EL (cell line): ENCODE measurements at regions not wholly inside any gene's neighbourhood (a gene's known extent, or its start where the extent isn't known, plus 50 kb on each side); places are given as distances from the start of the nearest gene placed in this dataset.
A peak's percentile ranks its signal among the peaks of the same experiment; 100 is the strongest.
"Not testable (repeated sequence)": the region's sequence is repeated elsewhere in the genome, so short reads cannot be mapped to it uniquely, and the experiment has no call there.

ENCODE experiments used
- DNase-seq: peaks from one replicate; pipeline ENCODE4 v3.0.0-alpha.2; 2016

DNA sequence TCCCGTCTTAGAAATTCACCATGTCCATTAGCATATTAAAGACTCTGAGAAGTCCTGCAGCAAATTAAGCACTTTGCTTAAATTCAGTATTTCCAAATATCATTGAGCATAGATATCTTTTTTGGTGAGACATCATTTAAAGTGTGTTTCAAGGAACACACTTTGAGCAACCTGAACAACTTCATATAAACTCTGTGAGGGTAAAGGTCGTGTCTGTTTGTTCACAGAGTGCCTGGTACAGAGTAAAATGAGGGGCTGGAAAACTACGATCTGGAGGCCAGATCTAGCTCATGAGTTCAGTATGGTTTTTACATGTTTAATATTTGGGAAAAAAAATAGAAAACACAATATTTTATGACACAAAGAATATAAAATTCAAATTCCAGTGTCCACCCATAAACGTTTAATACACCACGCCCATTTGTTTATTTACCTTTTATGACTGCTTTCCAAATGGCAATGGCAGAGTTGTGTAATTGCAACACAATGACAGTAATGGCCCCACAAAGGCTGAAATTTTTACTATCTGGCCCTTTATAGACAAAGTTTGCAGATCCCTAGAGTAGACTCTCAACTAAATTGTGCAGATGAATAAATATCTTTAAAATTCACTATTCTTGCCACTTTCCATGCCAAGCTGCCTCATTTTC is 67.4 kb downstream of the SNTN start:
- no peak for DNase-seq

DNA sequence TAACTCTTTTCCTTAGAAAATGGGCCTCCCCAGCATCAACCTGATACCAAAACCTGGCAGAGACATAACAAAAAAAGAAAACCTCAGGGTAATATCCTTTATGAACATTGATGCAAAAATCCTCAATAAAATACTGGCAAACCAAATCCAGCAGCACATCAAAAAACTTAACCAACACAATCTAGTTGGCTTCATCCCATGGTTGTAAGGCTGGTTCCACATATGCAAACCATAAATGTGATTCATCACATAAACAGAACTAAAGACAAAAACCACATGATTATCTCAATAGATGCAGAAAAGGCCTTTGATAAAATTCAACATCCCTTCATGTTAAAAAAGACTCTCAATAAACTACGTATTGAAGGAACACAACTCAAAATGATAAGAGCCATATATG is 68.5 kb downstream of the SNTN start:
- DNase-seq: peak; percentile 53

DNA sequence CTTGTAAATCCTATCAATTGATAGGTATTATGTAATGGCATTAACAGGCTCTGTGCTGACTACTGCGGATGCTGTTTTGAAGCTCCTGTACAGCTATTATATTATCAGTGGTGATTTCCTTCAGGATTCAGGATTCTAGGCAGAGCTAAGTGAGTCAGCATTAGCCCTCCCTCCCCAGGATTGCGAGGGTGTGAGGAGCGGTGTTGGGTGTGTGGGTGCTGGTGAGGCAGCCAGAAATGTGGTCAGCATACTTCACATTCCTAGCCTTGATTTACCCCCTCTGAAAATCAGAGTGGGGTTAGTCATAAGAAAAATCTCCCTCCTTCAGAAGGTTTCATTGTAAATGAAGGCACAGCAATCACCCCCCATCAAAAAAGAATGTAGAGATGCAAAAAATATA is 72.5 kb downstream of the SNTN start:
- peak; percentile 95 for DNase-seq

DNA sequence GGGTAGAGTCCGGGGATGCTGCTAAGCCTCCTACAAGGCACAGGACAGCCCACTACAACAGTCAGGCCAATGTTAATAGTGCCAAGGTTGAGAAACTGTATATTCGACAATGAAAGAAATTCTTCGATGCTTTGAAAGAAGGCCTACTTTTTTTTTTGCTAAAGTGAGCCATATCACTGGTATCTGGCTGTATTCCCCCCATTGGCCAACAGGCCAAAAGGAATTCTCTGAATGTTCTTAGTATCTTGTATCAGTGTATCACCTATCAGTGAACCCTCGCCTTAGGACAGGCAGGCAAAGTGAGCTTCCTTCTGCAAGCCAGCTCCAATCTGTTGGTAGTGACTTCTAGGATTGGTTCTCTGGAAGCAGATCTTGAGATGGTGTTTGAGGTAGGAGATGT is 74.2 kb downstream of the SNTN start:
- no peak for DNase-seq

DNA sequence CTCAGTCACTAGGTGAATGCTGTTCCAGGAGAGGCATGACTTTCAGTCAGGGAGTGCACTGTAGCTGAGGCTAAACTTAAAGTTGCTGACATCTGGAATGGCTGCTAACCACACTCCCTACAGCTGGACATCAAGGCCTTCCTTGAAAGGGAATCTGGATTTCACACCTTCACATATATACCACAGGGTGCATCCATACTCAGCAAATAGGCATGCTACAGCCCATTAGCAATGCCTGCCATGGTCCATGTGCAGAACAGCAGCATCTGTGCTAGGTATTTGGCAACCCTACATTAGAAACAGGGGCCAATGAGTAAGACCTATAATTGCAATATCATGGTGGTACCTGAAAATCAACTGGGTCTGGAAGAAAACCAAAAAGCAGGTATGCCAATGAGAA is 74.8 kb downstream of the SNTN start:
- peak; percentile 5 for DNase-seq

DNA sequence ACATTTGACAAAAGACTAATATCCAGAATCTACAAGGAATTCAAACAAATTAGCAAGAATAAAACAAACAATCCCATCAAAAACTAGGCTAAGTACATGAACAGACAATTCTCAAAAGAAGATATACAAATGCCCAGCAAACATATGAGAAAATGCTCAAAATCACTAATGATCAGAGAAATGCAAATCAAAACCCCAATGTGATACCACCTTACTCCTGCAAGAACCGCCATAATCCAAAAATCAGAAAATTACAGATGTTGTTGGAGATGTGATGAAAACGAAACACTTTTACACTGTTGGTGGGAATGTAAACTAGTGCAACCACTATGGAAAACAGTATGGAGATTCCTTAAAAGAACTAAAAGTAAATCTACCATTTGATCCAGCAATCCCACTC is 79.4 kb downstream of the SNTN start:
- DNase-seq: no peak

DNA sequence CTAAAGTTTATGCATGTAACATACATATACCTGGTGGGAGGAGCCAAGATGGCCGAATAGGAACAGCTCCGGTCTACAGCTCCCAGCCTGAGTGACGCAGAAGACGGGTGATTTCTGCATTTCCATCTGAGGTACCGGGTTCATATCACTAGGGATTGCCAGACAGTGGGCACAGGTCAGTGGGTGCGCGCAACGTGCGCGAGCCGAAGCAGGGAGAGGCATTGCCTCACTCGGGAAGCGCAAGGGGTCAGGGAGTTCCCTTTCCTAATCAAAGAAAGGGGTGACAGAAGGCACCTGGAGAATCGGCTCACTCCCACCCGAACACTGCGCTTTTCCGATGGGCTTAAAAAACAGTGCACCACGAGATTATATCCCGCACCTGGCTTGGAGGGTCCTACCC is 80.8 kb downstream of the SNTN start:
- not testable (repeated sequence) for DNase-seq

DNA sequence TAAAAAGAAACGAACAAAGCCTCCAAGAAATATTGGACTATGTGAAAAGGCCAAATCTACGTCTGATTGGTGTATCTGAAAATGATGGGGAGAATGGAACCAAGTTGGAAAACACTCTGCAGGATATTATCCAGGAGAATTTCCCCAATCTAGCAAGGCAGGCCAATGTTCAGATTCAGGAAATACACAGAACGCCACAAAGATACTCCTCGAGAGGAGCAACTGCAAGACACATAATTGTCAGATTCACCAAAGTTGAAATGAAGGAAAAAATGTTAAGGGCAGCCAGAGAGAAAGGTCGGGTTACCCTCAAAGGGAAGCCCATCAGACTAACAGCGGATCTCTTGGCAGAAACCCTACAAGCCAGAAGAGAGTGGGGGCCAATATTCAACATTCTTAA is 82.2 kb downstream of the SNTN start:
- DNase-seq: not testable (repeated sequence)

DNA sequence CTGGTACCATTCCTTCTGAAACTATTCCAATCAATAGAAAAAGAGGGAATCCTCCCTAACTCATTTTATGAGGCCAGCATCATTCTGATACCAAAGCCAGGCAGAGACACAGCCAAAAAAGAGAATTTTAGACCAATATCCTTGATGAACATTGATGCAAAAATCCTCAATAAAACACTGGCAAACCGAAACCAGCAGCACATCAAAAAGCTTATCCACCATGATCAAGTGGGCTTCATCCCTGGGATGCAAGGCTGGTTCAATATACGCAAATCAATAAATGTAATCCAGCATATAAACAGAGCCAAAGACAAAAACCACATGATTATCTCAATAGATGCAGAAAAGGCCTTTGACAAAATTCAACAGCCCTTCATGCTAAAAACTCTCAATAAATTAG is 82.3 kb upstream of the C3orf49 start:
- not testable (repeated sequence) for DNase-seq

DNA sequence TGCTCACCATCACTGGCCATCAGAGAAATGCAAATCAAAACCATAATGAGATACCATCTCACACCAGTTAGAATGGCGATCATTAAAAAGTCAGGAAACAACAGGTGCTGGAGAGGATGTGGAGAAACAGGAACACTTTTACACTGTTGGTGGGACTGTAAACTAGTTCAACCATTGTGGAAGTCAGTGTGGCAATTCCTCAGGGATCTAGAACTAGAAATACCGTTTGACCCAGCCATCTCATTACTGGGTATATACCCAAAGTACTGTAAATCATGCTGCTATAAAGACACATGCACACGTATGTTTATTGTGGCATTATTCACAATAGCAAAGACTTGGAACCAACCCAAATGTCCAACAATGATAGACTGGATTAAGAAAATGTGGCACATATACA is 80.5 kb upstream of the C3orf49 start:
- DNase-seq: not testable (repeated sequence)

DNA sequence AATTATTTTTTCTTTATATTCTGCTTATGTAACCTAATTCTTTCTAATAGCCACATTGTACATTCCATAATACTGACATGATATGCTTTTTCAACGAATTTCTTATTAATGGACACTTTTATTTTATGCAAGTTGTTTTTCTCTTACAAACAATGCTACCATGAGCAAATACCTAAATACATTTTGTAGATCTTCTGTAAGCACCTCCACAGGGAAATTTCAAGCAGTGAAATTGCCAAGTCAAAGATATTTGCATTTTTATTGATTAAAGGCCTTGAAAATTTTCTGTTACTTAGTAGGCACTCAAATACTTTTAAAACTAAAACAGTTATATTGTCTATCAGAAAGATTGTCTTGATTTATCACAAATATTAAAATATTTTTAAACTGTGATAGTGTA is 79.6 kb upstream of the C3orf49 start:
- DNase-seq: no peak

DNA sequence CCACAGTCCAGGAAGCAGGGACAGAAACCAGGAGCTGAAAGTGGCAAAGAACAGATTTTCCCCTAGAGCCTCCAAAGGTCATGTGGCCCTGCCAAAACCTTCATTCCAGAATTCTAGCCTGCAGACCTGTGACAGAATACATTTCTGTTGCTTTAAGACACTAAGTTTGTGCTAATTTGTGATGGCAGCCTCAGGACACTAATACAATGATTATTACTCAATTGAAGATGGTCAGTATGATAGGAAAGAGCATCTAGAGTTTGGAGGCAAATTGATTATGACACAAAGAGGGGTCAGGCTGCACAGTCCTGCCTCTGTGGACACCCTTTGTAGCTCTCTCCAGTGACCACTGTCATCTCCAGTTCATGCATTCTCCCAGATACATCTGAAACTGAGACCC is 79.0 kb upstream of the C3orf49 start:
- DNase-seq: no peak

DNA sequence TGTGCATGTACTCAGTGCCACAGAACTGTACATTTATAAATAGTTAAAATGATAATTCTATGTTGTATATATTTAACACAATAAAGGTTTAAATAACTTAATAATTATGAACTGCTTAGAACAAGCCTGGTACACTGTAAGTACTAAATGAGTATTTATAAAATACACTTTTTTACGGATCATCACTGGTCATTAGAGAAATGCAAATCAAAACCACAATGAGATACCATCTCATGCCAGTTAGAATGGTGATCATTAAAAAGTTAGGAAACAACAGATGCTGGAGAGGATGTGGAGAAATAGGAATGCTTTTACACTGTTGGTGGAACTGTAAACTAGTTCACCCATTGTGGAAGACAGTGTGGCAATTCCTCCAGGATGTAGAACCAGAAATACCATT is 74.4 kb upstream of the C3orf49 start:
- not testable (repeated sequence) for DNase-seq

DNA sequence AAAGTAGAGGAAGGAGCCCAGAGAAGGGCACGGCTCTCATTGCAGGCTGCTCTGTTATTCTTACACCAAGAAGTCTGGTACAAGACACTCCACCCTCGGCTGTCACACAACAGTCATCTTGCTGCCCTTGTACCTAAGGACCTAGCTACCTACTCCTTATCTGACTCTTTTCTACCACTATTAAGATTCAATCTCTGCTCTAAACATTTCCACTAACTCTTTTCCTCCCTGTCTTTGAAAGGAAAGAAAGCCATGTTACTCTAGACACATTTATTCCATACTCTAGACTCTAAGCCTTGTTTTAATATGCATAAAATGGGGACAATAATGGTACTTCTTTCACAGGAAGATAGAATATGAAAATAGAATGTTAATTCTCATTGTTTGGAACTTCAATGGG is 73.3 kb upstream of the C3orf49 start:
- no peak for DNase-seq

DNA sequence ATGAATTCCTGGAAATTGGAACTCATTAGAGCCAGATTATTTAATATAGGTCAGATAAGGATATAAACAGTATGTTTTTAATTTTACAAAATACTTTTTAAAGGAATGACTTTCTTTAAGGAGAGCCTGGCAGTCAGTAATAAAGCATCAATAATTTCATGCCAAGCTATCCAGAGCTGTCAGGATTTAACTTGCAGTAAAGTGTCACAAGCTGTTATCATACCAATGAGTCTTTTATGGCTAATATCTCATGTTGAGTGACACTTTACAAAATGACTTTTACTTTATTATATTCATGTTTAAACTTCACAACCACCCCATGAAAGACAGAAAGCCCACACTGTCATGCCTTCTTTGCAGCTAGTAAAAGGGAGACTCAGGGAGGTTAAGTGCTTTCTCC is 72.9 kb upstream of the C3orf49 start:
- no peak for DNase-seq

DNA sequence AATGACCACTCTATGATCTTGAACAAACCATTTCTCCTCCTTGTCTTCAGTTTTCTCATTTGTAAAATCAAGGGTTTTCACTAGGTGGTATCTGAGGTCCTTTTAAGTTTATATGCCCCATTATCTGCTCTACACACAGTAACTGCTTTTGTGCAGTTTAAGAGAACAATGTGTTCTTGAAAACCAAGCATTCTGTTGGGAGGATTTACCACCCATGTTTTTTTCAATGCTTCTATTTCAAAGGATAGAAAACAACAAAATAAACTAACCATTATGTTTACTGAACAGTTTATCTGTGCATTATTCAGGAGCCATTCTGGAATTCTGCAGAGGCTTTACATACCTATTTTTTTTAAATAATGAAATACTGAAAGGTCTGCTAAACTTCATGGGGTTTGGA is 67.6 kb upstream of the C3orf49 start:
- DNase-seq: no peak

DNA sequence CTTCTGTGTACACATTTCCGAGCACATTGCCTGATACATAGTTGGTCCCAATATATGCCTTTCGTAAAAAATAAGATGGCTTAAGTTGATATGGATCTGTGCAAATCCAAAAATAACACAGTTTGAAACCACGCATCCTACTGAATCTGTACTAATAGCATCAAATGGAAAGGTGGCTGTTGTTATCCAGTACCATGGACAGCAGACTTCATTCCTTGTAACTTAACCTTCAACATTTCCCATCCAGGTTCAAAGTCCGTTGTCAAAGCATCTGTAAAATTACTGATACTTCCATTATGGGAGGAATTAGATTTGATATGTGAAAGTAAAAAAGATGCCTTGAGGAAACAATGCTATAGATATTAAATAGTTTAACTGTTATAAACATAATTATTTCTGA is 65.5 kb upstream of the C3orf49 start:
- DNase-seq: peak; percentile 15

DNA sequence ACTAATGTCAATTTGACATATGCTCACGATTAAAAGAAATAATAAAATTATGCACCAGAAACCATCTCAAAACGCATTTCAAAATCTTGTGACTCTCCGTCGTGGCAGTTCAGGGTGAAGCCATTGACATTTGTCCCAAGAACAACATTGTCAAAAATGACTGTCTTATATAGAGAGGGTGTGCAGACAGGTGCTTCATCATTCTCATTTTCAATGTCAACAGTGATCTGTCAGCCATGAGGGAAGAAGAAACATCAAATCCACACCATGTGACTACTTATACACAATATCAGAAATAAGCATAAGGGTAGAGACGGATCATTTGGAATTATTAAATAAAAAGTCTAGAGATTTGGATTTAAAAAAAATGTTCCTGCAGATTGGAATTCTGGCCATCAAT is 65.1 kb upstream of the C3orf49 start:
- no peak for DNase-seq

DNA sequence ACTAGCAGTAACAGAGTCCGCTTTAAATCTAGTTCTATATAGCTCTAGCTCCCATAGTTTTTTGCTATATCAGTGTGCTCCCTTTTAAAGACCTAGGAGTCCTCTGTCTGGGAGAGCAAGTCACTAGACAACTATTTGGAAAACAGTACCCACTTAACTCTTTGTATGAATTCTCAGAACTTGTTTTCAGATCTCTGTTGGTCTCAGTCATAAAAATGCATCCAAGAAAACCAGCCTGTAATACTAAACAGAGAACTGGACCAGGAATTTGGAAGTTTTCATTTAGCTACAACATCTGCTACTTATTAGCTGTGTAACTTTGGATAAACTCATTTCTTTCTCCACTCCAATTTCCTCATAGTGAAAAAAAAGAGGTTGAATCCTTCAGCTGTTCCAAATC is 56.9 kb upstream of the C3orf49 start:
- DNase-seq: peak; percentile 10

DNA sequence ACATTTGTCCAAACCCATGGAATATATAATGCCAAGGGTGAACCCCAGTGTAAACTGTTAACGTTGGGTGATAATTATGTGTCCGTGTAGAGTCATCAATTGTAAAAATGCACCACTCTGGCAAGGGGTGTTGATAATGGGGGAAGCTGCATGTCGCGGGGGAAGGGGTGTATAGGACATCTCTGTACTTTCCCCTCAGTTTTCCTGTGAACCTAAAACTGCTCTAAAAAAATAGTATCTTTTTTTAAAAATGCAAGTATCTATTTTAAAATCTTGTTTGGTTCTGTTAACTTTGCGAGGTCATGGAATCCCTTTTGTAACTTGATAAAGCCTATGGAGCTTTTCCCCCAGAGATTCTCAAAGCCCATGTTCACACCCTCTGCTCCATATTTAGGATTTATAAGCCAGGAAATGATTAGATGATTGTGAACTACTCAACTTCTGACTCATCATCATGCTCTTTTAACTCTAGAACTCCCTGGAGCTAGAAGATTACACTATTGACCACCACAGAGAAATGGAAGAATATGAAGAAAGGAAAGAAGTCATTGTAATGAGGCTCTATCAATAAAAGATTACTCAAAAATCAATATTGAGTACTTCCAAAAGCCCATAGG is 56.1 kb upstream of the C3orf49 start:
- DNase-seq: peak; percentile 46

DNA sequence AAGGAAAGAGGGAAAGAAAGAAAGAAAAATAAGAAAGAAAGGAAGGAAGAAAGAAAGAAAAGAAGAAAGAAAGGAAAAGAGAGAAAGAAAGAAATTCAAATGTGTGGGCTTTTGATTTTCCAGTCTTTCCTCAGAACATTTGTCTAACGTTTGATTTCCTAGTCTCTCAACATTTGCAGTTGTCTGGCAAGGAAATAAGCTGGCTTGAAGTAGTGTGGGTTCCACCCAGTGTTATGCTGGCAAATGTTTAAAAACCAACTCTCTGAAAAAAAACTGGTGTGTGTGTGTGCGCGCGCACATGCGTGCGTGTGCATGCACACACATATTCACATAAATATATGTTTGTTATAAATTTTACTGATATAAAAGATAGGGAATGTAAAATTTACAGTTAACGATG is 54.6 kb upstream of the C3orf49 start:
- no peak for DNase-seq

DNA sequence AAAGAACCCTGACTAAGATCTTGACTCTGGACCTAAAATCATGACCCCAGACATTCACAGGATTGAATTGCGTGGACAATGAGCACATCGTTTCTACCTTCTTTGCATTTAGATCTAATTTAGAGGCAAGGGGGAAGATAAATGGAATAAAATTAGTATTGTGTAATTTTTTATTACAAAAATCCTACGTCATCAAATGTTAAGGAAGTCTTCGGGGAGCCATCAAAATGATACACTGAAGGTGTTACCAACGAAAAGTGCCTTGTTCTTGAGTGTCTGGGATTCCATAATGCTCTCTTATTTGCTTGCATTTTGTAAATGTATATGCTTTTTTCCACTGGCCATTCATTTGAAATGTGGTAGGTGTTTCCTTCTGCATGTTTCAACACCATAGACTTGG is 52.8 kb upstream of the C3orf49 start:
- DNase-seq: no peak

DNA sequence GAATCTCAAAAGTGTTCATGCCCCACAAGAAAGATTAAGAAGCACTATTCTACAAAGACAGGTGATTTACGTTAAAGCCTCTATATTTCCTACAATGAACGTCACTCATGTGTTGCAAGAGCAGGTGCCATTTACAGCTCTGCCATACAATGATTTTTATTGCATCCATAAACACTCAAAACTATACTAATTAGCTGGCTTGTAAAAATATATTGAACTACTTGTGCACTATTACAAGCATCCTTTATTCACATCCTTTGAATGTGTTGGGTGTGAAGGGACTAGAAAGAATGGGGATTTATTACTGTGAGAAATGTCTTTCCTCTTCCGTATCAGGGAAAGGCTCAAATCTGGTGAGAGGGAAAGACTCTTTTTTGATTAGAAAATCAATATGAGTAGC is 50.7 kb upstream of the C3orf49 start:
- no peak for DNase-seq

DNA sequence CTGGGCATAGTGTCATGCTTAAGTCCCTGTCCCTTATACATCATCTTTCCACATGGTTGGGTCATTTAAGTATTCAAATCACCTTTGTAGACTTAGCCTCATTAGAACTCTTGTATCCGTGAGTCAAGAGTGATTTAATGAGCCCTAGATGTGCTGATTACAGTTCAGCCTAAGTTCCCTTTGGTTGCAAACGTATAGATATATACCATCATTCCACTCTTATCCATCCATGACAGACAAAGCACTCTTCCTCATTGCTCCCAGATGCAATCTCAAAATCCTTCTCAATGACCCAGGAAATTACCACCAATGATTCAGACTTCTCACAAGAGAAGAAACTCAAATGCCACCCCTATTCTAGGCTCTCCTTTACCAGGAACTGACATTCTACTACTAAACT is 50.2 kb upstream of the C3orf49 start:
- DNase-seq: no peak
